Coronary artery (tissue), 2 donors: ENCODE measurements at regions not wholly inside any gene's neighbourhood (a gene's known extent, or its start where the extent isn't known, plus 50 kb on each side); places are given as distances from the start of the nearest gene placed in this dataset.
"Not testable (repeated sequence)": the region's sequence is repeated elsewhere in the genome, so short reads cannot be mapped to it uniquely, and the experiment has no call there.

Source experiments
- DNase-seq: peaks from one replicate; pipeline ENCODE4 v3.0.0-alpha.2; 2017; ENCODE audit warnings: low spot score
- H3K27ac ChIP-seq, 2 donors: fragments of 200-600 bp; sonication (generic); one replicate each; pipeline ENCODE4 v1.5.1; 2016 to 2019
- H3K4me3 ChIP-seq: fragments of 200-600 bp; sonication (generic); 2 replicates; pipeline ENCODE4 v1.5.1; 2016; ENCODE audit warnings: mild to moderate bottlenecking, moderate library complexity
- TF ChIP-seq, protein P1 (sequence below): fragments of 200-600 bp; sonication (generic); IDR thresholded peaks from one replicate; pipeline ENCODE4 v1.5.1; 2019; ENCODE audit warnings: antibody characterized with exemption

DNA sequence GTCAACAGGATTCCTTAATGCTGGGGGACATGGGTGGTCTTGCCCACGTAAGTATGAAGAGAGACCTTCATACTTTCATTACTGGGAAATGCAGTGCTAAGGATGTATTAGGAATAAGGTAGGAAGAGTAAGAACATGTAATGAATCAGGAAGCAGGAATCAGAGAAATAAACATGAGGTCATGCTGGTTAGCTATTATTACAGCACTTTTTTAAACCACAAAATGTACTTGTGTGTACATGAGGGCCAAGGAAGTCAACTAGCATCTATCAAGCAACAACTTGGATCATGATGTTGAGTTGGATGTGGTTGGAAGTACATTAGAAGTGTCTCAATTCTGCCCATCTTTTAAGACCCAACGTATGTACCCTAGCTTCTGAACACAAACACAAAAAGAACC, 63.5 kb upstream of the E2F3 start:
- no peak overlapping the region for H3K27ac ChIP-seq
- DNase-seq: no peak
- H3K4me3 ChIP-seq: no peak overlapping the region
- TF ChIP-seq, protein P1, sequence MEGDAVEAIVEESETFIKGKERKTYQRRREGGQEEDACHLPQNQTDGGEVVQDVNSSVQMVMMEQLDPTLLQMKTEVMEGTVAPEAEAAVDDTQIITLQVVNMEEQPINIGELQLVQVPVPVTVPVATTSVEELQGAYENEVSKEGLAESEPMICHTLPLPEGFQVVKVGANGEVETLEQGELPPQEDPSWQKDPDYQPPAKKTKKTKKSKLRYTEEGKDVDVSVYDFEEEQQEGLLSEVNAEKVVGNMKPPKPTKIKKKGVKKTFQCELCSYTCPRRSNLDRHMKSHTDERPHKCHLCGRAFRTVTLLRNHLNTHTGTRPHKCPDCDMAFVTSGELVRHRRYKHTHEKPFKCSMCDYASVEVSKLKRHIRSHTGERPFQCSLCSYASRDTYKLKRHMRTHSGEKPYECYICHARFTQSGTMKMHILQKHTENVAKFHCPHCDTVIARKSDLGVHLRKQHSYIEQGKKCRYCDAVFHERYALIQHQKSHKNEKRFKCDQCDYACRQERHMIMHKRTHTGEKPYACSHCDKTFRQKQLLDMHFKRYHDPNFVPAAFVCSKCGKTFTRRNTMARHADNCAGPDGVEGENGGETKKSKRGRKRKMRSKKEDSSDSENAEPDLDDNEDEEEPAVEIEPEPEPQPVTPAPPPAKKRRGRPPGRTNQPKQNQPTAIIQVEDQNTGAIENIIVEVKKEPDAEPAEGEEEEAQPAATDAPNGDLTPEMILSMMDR: no peak

DNA sequence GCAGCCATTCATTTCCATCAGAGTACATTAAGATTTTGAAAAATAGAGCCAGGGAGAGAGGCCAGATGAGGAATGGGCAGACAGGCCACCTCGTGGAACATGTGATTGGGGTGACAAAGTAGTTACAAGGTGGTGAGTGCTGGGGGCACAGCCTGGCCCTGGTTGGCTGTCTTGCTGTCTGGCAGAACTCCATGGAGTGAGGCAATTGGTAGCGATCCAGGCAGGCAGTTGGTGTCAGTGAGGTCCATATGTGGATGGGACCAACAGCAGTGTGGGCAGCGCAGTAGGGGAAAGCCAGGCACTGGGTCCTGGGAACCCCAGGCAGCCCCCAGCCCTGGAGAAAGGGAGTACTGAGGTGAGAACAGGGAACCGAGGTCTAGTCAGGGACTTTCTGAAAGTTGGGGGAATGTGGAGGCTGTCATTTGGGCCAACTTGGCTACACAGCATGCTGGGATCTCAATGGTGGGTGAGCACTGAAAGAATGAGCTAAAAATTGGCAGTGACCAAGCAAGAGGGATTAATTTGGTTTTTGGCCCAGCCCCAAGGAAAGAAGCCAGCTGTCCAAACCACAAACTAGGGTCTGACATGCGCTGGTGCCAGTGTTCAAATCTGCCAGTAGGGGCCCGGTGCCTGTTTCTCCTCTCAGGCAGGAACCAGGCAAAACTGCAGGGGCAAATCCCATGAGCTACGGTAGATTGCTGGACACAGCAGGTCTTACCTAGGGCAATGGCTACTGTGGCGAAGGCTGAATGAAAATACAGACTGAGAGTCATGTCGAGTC, 61.4 kb upstream of the E2F3 start:
- TF ChIP-seq, protein P1: no peak
- DNase-seq: no peak

DNA sequence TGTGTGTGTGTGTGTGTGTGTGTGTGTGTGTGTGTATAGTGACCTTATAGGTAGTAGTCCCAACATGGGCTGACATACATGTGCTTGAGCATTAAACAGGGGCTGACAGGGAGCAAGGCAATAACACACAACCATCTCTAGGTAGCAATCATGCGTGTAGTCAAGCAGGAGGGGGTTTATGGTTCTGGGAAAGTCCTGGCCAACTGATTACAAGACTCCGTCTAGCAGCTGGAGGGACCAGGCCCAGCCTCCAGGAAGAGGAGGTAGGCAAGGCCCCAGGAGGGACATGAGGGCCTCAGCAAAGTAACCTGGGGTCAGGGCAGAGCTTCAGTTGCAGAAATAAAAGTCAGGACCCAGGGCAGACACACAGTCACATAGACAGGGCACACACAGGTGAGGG, 60.6 kb upstream of the E2F3 start:
- Histone ChIP-seq H3K4me3 (no peak overlapping the region), H3K27ac (no peak overlapping the region)
- TF ChIP-seq, protein P1: no peak
- no peak for DNase-seq

More for the DNA sequence above, 61.4 kb upstream of the E2F3 start:
- H3K4me3 ChIP-seq: no peak overlapping the region
- H3K27ac ChIP-seq: no peak overlapping the region

DNA sequence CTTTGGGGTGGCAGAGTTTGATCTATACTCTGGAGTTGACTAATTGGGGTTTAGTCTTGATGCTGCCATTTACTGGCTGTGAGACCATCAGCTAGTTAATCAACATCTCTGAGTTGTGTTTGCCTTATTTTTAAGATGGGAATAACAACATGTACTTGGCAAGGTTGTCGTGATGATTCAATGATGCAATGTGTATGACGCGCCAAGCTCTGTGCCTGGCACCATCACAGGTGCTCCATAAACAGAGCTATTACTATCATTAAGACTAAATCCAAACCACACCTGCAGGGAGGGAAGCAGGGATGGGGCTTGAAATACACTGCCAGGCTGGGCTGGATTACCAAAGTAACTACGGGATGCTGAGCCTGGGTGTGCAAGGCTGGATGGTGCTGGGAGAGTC, 60.1 kb upstream of the E2F3 start:
- TF ChIP-seq, protein P1: no peak
- Histone ChIP-seq H3K27ac (no peak overlapping the region), H3K4me3 (no peak overlapping the region)
- no peak for DNase-seq

DNA sequence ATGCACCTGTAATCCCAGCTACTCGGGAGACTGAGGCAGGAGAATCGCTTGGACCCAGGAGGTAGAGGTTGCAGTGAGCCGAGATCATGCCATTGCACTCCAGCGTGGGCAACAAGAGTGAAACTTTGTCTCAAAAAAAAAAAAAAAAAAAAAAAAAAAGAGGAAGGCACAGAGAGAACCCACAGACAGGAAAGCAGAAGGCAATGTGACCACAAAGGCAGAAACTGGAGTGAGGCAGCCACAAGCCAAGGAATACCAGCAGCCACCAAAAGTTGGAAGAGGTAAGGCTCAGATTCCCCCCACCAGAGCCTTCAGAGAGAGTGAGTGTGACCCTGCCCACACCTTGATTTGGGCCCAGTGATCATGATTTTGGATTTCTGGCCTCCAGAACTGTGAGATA, 54.7 kb upstream of the E2F3 start:
- H3K27ac ChIP-seq, DNase-seq: not testable (repeated sequence)

DNA sequence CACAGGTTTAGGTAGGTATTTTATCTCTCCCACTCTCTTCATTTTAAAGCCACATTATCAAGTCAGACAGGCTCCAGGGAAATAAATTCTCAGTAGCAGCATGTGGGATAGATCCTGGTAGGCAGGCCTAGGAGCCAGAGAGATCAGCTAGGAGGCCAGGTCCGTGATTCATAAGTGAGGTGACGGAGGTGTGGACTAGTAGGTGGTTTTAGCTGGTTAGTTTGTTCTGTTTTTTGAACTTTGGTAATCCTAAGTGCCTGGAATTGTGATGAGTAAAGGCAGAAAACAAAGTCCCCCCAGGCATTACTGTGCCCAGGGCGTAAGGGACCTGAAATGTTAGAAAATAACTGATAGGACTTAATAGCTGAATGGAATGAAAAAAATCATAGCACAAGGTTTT, 53.6 kb upstream of the E2F3 start:
- Histone ChIP-seq H3K4me3 (no peak overlapping the region), H3K27ac (no peak overlapping the region)
- no peak for DNase-seq
- TF ChIP-seq, protein P1: no peak

More for the DNA sequence above, 54.7 kb upstream of the E2F3 start:
- not testable (repeated sequence) for H3K4me3 ChIP-seq

DNA sequence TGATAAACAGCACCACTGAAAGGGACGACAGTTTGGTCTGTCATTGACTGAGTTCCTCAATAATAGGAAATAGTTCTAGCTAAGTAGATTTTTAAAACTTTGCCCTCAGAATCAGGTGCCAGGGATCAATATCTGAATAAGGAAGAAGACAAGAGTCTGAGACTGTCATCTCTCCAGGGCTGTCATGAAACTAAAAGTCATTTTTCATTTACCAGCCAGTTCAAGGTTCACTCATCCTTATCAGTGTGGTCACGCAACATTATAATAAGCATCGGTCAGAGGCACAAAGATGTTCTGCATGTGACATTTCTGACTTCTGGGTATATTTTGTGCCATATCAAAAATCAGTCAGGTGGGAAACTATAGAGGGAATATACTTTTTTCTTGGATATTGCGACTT, 52.5 kb upstream of the E2F3 start:
- H3K27ac ChIP-seq: no peak overlapping the region
- no peak overlapping the region for H3K4me3 ChIP-seq
- TF ChIP-seq, protein P1: no peak
- DNase-seq: no peak
